ENCODE measurements at regions not wholly inside any gene's neighbourhood (a gene's known extent, or its start where the extent isn't known, plus 50 kb on each side); places are given as distances from the start of the nearest gene placed in this dataset.

GRCh38 chr20:40223810-40224209, 465.2 kb downstream of the MAFB start:
- no peak for TF ChIP-seq CTCF (conservative IDR thresholded peaks at IDR 0.05 in 1 of 2, IDR thresholded peaks at IDR 0.05 in 1 of 2; ENCODE audit: extremely low read depth in 1 of 2, insufficient read depth in 1 of 2, low read depth in 1 of 2, low read length in 2 of 2)
- TF ChIP-seq EZH2 (IDR thresholded peaks at IDR 0.05; ENCODE audit: borderline replicate concordance, low read length): no peak
